OCI-LY7 (cell line): ENCODE measurements at regions not wholly inside any gene's neighbourhood (a gene's known extent, or its start where the extent isn't known, plus 50 kb on each side); places are given as distances from the start of the nearest gene placed in this dataset.

Experiments used
- BruUV-seq: library from RNA; stranded (reverse); fragments of 400-500 nt; replicated peaks from 2 replicates; lab custom pipeline; 2021; lab: Mats Ljungman, UMichigan
- CTCF ChIA-PET: fragments of 300-600 bp; sonication (Branson Sonifier 250); formaldehyde crosslinking; loops from one replicate; lab custom pipeline; 2022; ENCODE audit warnings: antibody characterized with exemption; ENCODE audit not compliant: unreplicated experiment; lab: Charles Lee
- POLR2A ChIA-PET: fragments of 300-600 bp; sonication (Branson Sonifier 250); formaldehyde crosslinking; loops from one replicate; lab custom pipeline; 2022; ENCODE audit warnings: antibody characterized with exemption; lab: Charles Lee
- DNase-seq: peaks from one replicate; pipeline ENCODE4 v3.0.0-alpha.2; 2015; ENCODE audit warnings: low spot score
- H2AFZ ChIP-seq: fragments of 200-600 bp; sonication (generic), shearing (Covaris generic); 2 replicates; pipeline ENCODE4 v1.6.1; 2014; ENCODE audit warnings: mild to moderate bottlenecking, antibody characterized with exemption, low read length, moderate library complexity
- H3K27ac ChIP-seq: fragments of 200-600 bp; sonication (generic); 2 replicates; pipeline ENCODE4 v1.5.1; 2014; ENCODE audit warnings: mixed run types, low read depth, mild to moderate bottlenecking, moderate library complexity, low read length, inconsistent platforms; ENCODE audit not compliant: poor library complexity, severe bottlenecking
- H3K36me3 ChIP-seq: fragments of 200-600 bp; sonication (generic); 2 replicates; pipeline ENCODE4 v1.6.1; 2014; ENCODE audit warnings: mild to moderate bottlenecking, antibody characterized with exemption, low read length, moderate library complexity, mixed read lengths; ENCODE audit not compliant: insufficient read depth
- H3K4me1 ChIP-seq: fragments of 200-600 bp; sonication (generic); 2 replicates; pipeline ENCODE4 v1.5.1; 2014; ENCODE audit warnings: mild to moderate bottlenecking, low read length; ENCODE audit not compliant: insufficient read depth, poor library complexity, severe bottlenecking
- H3K4me2 ChIP-seq: fragments of 200-600 bp; sonication (generic); 2 replicates; pipeline ENCODE4 v1.6.1; 2014; ENCODE audit warnings: mild to moderate bottlenecking, low read length
- H3K4me3 ChIP-seq: fragments of 200-600 bp; sonication (generic); 2 replicates; pipeline ENCODE4 v1.5.1; 2014; ENCODE audit warnings: mild to moderate bottlenecking, low read depth, low read length; ENCODE audit not compliant: poor library complexity, severe bottlenecking
- H3K79me2 ChIP-seq: fragments of 200-600 bp; sonication (generic); 2 replicates; pipeline ENCODE4 v1.6.1; 2016; ENCODE audit warnings: low read depth, mild to moderate bottlenecking, low read length, moderate library complexity, mixed read lengths; ENCODE audit not compliant: insufficient read depth
- H3K9me2 ChIP-seq: fragments of 200-600 bp; sonication (generic); 2 replicates; pipeline ENCODE4 v1.6.1; 2016; ENCODE audit warnings: mild to moderate bottlenecking, low read length, mixed read lengths; ENCODE audit not compliant: insufficient read depth
- H3K9me3 ChIP-seq: fragments of 200-600 bp; sonication (generic); 2 replicates; pipeline ENCODE4 v1.6.1; 2014; ENCODE audit warnings: mild to moderate bottlenecking, mixed run types, low read length, mixed read lengths
- H4K20me1 ChIP-seq: fragments of 200-600 bp; sonication (generic); 2 replicates; pipeline ENCODE4 v1.6.1; 2014; ENCODE audit warnings: mild to moderate bottlenecking, antibody characterized with exemption, low read length, moderate library complexity, mixed read lengths; ENCODE audit not compliant: insufficient read depth
- EZH2phosphoT487 ChIP-seq: fragments of 200-600 bp; sonication (generic); IDR thresholded peaks from 2 replicates; pipeline ENCODE4 v1.6.1; 2018; ENCODE audit warnings: low read depth, borderline replicate concordance, mild to moderate bottlenecking, mixed run types, antibody characterized with exemption, low read length, moderate library complexity, mixed read lengths
- intact Hi-C: fragments of 100-400 bp; cut with micrococcal nuclease; formaldehyde crosslinking; loops from one replicate; pipeline ENCODE4 v1.10.0; 2022; ENCODE audit not compliant: unreplicated experiment
- TF ChIP-seq, protein P1 (sequence below): fragments of 200-600 bp; sonication (generic); conservative IDR thresholded peaks from 2 replicates; pipeline ENCODE4 v1.5.1; 2014; ENCODE audit warnings: mild to moderate bottlenecking, antibody characterized with exemption, low read length, moderate library complexity, mixed read lengths

DNA sequence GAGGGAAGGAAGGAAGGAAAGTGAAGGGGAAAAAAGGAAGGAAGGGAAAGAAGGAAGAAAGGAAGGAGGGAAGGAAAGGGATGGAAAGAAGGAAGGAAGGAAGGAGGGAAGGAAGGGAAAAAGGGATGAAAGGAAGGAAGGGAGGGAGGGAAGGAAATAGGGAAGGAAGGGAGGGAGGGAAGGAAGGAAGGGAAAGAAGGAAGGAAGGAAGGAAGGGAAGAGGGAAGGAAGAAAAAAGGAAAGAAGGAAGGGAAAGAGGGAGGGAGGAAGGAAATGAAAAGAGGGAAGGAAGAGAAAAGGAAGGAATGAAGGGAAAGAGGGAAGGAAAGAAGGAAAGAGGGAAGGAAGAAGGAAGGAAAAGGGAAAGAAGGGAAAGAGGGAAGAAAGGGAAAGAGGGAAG is 136.9 kb downstream of the BARX1 start:
- Histone ChIP-seq H4K20me1 (no peaks in the 10 kb centered on the region), H3K36me3 (no peaks in the 10 kb centered on the region), H3K4me1 (no peaks in the 10 kb centered on the region), H3K27ac (no peak overlapping the region), H3K4me3 (no peak overlapping the region), H3K9me3 (no peaks in the 10 kb centered on the region), H3K79me2 (no peaks in the 10 kb centered on the region), H2AFZ (no peak overlapping the region), H3K9me2 (no peaks in the 10 kb centered on the region), H3K4me2 (no peak overlapping the region)
- TF ChIP-seq, protein P1, sequence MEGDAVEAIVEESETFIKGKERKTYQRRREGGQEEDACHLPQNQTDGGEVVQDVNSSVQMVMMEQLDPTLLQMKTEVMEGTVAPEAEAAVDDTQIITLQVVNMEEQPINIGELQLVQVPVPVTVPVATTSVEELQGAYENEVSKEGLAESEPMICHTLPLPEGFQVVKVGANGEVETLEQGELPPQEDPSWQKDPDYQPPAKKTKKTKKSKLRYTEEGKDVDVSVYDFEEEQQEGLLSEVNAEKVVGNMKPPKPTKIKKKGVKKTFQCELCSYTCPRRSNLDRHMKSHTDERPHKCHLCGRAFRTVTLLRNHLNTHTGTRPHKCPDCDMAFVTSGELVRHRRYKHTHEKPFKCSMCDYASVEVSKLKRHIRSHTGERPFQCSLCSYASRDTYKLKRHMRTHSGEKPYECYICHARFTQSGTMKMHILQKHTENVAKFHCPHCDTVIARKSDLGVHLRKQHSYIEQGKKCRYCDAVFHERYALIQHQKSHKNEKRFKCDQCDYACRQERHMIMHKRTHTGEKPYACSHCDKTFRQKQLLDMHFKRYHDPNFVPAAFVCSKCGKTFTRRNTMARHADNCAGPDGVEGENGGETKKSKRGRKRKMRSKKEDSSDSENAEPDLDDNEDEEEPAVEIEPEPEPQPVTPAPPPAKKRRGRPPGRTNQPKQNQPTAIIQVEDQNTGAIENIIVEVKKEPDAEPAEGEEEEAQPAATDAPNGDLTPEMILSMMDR: no peak
- no peak for TF ChIP-seq EZH2phosphoT487
- ChIA-PET CTCF (interaction anchor here (1.1 kb wide), 1 partner anchor 160 kb away, joined by 3 read pairs; no protein-coding TSS in a partner anchor), POLR2A (interaction anchor here (0.7 kb wide), 1 partner anchor 176 kb away, joined by 5 read pairs; no protein-coding TSS in a partner anchor)
- no peak for DNase-seq
- intact Hi-C loops: no loop called here
- no TSS peak for BruUV-seq

DNA sequence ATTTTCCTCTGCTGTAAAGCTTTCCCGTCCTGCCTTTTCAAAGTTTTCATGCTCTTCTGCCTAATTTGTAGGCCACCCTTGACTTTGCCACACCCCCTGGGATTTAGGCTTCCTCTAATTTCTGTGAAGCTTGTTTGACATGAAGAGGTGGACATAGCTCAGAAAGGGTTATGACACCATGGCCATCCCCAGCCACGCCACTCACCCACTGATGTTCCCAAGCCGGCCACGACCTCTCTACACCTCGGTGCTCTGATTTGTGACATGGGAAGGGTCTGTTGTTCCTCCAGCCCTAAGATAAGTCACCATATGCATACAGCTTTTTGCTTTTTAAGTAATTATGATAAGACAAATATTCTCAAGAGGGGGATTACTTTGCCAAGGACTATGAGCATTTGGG is 139.5 kb downstream of the BARX1 start:
- DNase-seq: no peak
- POLR2A ChIA-PET: no interaction called here

DNA sequence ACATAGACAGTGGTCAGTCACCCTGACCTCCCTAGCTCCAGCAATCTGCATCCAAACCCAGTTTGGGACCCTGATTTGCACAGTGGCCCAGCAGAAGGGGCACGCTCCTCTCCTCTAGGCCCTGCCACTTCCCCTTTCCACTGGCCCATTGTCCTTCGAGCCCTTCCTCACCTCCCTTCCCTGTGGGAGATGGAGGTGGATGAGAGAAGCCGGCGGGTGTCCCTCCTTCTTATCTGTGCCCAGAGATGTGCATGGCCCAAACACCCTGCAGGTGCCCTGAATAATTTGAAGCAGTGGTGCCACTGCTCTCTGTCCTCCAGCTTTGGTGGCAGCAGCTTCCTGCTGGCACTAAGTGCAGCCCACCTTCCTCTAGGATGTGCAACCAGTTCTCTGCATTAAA is 140.0 kb downstream of the BARX1 start:
- Histone ChIP-seq H3K36me3 (no peaks in the 10 kb centered on the region), H3K9me2 (no peaks in the 10 kb centered on the region), H3K9me3 (no peaks in the 10 kb centered on the region), H3K4me2 (no peak overlapping the region), H3K4me3 (no peak overlapping the region), H3K27ac (no peak overlapping the region), H4K20me1 (no peaks in the 10 kb centered on the region), H2AFZ (no peak overlapping the region), H3K4me1 (no peaks in the 10 kb centered on the region), H3K79me2 (no peaks in the 10 kb centered on the region)
- intact Hi-C loops: no loop called here
- POLR2A ChIA-PET: no interaction called here
- CTCF ChIA-PET: no interaction called here
- TF ChIP-seq, protein P1: no peak
- TF ChIP-seq EZH2phosphoT487: no peak
- BruUV-seq: no TSS peak
- no peak for DNase-seq

More for the DNA sequence above, 139.5 kb downstream of the BARX1 start:
- Histone ChIP-seq H3K4me1 (no peaks in the 10 kb centered on the region), H3K27ac (no peak overlapping the region), H2AFZ (no peak overlapping the region), H4K20me1 (no peaks in the 10 kb centered on the region), H3K79me2 (no peaks in the 10 kb centered on the region), H3K4me2 (no peak overlapping the region), H3K9me3 (no peaks in the 10 kb centered on the region), H3K9me2 (no peaks in the 10 kb centered on the region), H3K36me3 (no peaks in the 10 kb centered on the region), H3K4me3 (no peak overlapping the region)
- CTCF ChIA-PET: no interaction called here
- no TSS peak for BruUV-seq
- intact Hi-C loops: no loop called here
- TF ChIP-seq, protein P1: no peak
- no peak for TF ChIP-seq EZH2phosphoT487
